Omental fat pad (tissue), 3 donors: ENCODE measurements at regions not wholly inside any gene's neighbourhood (a gene's known extent, or its start where the extent isn't known, plus 50 kb on each side); places are given as distances from the start of the nearest gene placed in this dataset.
"Not testable (repeated sequence)": the region's sequence is repeated elsewhere in the genome, so short reads cannot be mapped to it uniquely, and the experiment has no call there.

Source experiments
- ATAC-seq: fragments of 150-250 bp; one replicate; pipeline ENCODE4 v1.9.1; 2016; ENCODE audit warnings: mild to moderate bottlenecking, moderate library complexity; ENCODE audit not compliant: low FRiP score
- DNase-seq: peaks from one replicate; pipeline ENCODE4 v3.0.0-alpha.2; 2019; ENCODE audit warnings: low spot score
- TF ChIP-seq, protein P1 (sequence below), 3 donors: fragments of 450-650 bp; IDR thresholded peaks; one replicate each; pipeline ENCODE4 v1.5.1; 2016 to 2017; ENCODE audit warnings: antibody characterized with exemption in 3 of 3, mild to moderate bottlenecking in 3 of 3, moderate library complexity in 2 of 3

DNA sequence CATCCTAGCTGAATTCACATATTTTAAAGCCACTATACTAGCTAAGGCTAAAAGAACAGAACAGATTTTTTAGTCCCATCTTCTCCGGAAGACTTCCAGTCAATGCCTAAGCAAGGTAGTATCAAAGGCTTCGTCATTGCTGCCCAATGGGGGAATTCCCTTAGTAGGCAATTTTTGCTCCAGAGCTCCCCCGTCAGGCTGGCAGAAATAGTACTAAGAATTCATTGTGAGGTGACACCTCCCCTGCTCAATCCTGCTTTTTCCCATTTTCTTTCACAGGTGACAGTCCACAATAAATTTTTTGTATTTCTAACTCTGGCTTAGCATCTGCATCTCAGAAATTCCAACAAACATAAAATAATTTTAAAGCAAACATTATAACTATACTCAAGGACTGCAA lies 52.8 kb upstream of the SRSF6 start:
- DNase-seq: no peak
- TF ChIP-seq, protein P1, sequence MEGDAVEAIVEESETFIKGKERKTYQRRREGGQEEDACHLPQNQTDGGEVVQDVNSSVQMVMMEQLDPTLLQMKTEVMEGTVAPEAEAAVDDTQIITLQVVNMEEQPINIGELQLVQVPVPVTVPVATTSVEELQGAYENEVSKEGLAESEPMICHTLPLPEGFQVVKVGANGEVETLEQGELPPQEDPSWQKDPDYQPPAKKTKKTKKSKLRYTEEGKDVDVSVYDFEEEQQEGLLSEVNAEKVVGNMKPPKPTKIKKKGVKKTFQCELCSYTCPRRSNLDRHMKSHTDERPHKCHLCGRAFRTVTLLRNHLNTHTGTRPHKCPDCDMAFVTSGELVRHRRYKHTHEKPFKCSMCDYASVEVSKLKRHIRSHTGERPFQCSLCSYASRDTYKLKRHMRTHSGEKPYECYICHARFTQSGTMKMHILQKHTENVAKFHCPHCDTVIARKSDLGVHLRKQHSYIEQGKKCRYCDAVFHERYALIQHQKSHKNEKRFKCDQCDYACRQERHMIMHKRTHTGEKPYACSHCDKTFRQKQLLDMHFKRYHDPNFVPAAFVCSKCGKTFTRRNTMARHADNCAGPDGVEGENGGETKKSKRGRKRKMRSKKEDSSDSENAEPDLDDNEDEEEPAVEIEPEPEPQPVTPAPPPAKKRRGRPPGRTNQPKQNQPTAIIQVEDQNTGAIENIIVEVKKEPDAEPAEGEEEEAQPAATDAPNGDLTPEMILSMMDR (IDR thresholded peaks at IDR 0.05): no peak
- ATAC-seq: no peak

DNA sequence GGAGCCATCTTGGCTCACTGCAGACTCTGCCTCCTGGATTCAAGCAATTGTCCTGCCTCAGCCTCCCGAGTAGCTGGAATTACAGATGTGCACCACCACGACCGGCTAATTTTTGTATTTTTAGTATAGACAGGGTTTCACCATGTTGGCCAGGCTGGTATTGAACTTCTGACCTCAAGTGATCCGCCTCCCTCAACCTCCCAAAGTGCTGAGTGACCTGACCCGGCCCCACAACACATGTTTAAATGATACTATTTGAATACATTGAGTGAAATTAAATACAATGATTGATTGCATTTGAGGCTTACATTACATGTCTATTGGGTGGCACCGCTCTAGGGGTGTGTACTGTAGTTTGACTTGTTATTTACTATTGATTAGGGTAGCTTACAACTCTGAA lies 56.8 kb upstream of the SRSF6 start:
- ATAC-seq, DNase-seq: not testable (repeated sequence)

DNA sequence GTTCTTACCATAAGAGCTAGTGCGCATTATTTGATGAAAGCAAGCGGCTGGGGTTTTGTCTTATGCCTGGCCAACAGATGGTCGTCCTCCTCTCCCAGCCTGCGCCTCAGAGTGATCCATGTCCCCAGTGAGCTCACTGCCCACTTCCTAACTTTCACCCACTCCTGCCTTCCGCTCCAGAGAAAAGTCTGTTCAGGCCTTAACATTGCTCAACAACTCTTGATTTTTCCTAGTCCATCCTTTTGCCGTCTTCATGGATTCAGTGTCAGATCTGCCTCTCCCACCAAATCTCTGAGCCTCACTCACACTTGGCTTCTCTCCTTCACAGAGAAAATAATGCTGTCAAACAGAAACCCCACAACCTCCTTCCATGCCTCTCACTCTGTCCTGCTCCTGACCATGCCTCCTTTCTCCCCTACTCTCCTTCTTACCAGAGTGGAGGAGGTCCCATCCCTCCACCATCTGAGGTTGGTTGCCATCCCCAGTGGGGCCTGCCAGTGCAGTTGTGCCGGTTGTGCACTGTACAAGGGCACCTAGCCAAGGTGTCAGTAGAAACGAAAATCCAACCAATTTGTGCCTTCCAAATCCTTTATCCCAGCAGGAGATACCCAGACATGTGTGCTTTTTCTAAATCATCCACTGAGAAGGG lies 58.9 kb upstream of the SRSF6 start:
- TF ChIP-seq, protein P1 (IDR thresholded peaks at IDR 0.05): no peak
- DNase-seq (no peak), ATAC-seq (no peak)

DNA sequence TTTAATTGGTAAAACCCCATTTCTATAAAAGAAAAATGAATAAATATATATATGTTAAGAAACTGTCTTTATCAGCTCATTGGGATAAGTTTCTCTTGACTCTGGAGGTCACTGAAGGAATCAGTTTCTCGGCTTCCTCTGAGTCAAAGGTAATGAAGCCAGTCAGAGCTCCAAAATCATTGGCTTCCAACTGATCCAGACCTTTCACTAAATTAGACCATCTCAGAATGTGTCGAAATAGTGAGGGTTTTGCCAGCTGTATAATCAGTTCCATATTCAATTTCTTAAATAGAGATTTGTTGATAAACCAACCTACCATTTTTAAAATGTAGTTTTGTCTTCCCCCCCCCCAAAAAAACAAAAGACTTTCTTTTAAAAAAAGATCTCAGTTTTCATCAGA lies 60.5 kb upstream of the SRSF6 start:
- ATAC-seq (no peak), DNase-seq (no peak)
- TF ChIP-seq, protein P1 (IDR thresholded peaks at IDR 0.05): no peak

DNA sequence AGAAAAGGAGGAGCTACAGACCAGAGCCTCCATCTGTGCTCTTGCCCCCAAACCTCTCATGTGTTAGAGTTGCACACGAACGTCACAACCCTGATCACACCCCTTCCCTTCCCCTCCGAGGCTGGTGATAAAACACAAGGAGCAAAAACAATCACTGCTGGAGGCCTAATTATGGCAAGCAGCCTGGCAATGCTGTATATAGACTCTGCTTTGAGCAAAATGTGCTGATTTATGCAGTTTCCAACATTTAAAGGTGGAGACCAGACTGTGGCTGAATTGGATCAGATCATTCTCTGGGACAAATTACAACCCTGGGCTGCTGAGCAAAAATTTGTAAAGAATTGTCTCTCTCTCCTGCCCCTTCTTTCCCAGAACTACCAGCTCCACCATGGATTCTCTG lies 64.6 kb upstream of the SRSF6 start:
- no peak for DNase-seq
- no peak for ATAC-seq
- TF ChIP-seq, protein P1 (IDR thresholded peaks at IDR 0.05): no peak

DNA sequence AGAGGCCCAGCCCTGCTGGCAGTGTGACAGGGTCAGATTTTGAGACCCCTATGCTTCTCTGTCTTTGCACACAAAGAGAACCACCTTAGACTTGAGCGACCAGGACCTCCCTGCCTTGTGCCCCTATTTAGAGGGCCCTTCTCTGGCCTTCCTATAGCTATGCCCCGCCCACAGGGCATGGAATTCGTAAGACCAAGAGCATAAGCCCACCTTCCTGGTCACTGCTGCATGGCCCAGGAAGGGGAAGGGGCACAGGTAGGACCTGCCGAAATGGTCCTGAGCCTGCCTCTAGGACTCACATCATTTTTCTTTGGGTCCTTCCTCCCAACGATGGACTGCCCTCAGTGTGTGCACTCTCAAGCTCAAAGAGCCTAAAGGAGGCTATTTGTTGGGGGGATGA lies 65.1 kb upstream of the SRSF6 start:
- TF ChIP-seq, protein P1 (IDR thresholded peaks at IDR 0.05): no peak
- no peak for ATAC-seq
- DNase-seq: no peak

DNA sequence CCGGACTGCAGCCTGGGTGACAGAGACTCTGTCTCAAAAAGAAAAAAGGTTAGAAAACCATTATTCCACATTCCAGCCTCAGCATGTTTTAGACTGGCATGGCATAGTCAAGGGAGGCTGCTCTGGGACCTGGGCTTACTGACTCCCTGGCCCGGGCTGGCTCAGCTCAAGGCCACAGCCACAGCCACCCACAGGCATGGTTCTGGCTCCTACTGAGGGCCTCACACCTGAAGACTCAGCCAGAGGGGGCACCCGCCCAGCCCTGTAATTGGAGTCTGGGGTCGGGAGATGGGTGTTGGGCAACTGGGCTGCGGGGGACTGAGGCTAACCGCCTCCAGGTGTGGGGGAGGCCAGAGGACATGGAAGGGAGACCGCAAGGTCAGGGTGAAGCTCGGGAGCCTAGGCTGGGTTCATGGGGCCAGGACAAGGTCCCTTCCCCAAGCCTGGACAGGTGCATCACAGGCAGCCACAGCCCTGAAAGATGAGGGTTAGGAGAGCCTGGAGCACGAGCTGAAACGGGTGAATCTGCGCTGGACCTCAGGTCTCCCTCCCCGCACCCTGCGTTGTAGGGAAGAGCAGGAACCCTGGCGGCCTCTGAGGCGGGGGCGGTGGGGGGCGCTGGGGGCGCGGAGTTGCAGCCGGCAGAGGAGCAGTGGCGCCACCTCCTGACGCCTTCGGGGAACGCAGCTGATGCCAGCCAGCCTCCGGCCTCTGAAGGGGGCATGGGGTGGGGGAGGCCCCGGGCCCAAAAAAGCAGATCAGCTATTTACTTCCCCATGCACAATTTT lies 67.7 kb upstream of the SRSF6 start:
- DNase-seq: no peak
- TF ChIP-seq, protein P1 (IDR thresholded peaks at IDR 0.05): no peak
- no peak for ATAC-seq
